ENCODE measurements at regions not wholly inside any gene's neighbourhood (a gene's known extent, or its start where the extent isn't known, plus 50 kb on each side); places are given as distances from the start of the nearest gene placed in this dataset.

GRCh38 chr2:52939250-52939649 is 828.4 kb upstream of the CHAC2 start:
- Histone ChIP-seq H3K36me3 (no peaks in the 10 kb centered on the region), H3K4me3 (no peak overlapping the region), H3K27ac (no peak overlapping the region), H3K9me3 (no peaks in the 10 kb centered on the region), H3K4me1 (no peaks in the 10 kb centered on the region), H3K27me3 (no peaks in the 10 kb centered on the region)
- DNase-seq: no peak
- TF ChIP-seq POLR2A (IDR thresholded peaks at IDR 0.05): no peak
- TF ChIP-seq CTCF (IDR thresholded peaks at IDR 0.05): no peak

GRCh38 chr2:52936029-52936428 is 831.6 kb upstream of the CHAC2 start:
- Histone ChIP-seq H3K4me1 (no peaks in the 10 kb centered on the region), H3K36me3 (no peaks in the 10 kb centered on the region), H3K9me3 (no peaks in the 10 kb centered on the region), H3K27ac (no peak overlapping the region), H3K27me3 (no peaks in the 10 kb centered on the region), H3K4me3 (no peak overlapping the region)
- no peak for DNase-seq
- no peak for TF ChIP-seq CTCF (IDR thresholded peaks at IDR 0.05)
- no peak for TF ChIP-seq POLR2A (IDR thresholded peaks at IDR 0.05)

- Histone ChIP-seq H3K27ac (no peak overlapping the region), H3K27me3 (no peaks in the 10 kb centered on the region), H3K9me3 (no peaks in the 10 kb centered on the region), H3K36me3 (no peaks in the 10 kb centered on the region), H3K4me3 (no peak overlapping the region), H3K4me1 (no peaks in the 10 kb centered on the region)
- no peak for DNase-seq
- no peak for TF ChIP-seq POLR2A (IDR thresholded peaks at IDR 0.05)
- no peak for TF ChIP-seq CTCF (IDR thresholded peaks at IDR 0.05)
Observed at GRCh38 chr2:52934920-52935640, 832.5 kb upstream of the CHAC2 start.

- Histone ChIP-seq H3K4me1 (no peaks in the 10 kb centered on the region), H3K9me3 (no peaks in the 10 kb centered on the region), H3K36me3 (no peaks in the 10 kb centered on the region), H3K4me3 (no peak overlapping the region), H3K27me3 (no peaks in the 10 kb centered on the region), H3K27ac (no peak overlapping the region)
- TF ChIP-seq CTCF (IDR thresholded peaks at IDR 0.05) (no peak), POLR2A (IDR thresholded peaks at IDR 0.05) (no peak)
- DNase-seq: no peak
Observed at GRCh38 chr2:52934323-52934898, 833.2 kb upstream of the CHAC2 start.

- Histone ChIP-seq H3K9me3 (no peaks in the 10 kb centered on the region), H3K27ac (no peak overlapping the region), H3K4me3 (no peak overlapping the region), H3K4me1 (no peaks in the 10 kb centered on the region), H3K27me3 (no peaks in the 10 kb centered on the region), H3K36me3 (no peaks in the 10 kb centered on the region)
- no peak for DNase-seq
- TF ChIP-seq POLR2A (IDR thresholded peaks at IDR 0.05): no peak
- TF ChIP-seq CTCF (IDR thresholded peaks at IDR 0.05): no peak
Observed at GRCh38 chr2:52933878-52934277, 833.7 kb upstream of the CHAC2 start.

All from Peyer's patch (tissue), 4 donors.